GM18519 (cell line): ENCODE measurements at regions not wholly inside any gene's neighbourhood (a gene's known extent, or its start where the extent isn't known, plus 50 kb on each side); places are given as distances from the start of the nearest gene placed in this dataset.
A peak's percentile ranks its signal among the peaks of the same experiment; 100 is the strongest.

Experiments used
- ATAC-seq: cut with Tn5 transposase; IDR thresholded peaks from one replicate; pipeline ENCODE4 v1.9.1; 2021; ENCODE audit warnings: mild to moderate bottlenecking, moderate library complexity; ENCODE audit not compliant: unreplicated experiment, low FRiP score

DNA sequence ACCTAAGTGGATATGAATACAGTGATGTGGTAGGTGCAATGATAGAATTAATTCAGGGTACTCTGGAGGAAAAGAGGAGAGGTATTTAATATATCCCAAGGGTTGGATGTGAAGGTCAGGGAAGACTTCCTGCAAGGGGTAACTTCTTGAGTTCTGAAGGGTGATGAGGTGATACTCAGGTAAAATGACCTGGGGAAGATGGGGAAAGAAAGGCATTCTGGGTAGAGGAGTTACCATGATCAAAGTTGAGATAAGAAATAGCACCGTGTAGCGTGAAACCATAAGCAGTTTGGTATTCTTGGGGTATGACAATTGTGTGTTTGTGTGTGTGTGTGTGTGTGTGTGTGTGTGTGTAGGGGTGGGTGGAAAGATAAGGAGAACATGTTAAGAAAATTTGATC is 270.4 kb upstream of the LCORL start:
- ATAC-seq, result no peak

DNA sequence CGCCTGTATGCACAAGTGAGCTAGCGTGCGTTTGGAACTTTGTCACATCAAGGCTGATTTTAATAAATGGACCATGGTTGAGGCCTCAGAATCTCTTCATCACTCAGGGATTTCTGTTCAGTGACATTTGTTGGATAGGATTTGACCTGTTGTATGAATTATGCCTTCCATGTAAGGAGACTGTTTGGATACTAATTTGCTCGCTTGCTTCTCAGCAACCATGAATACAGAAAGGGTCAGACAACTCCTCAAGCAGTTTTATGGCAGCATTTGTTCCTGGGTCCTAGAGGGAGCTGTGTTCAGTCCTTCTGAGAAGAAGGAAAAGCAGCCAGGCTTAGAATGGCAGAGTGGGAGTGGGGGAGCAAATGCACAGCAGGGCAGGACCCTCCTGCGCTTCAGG is 269.7 kb upstream of the LCORL start:
- ATAC-seq, result no peak

DNA sequence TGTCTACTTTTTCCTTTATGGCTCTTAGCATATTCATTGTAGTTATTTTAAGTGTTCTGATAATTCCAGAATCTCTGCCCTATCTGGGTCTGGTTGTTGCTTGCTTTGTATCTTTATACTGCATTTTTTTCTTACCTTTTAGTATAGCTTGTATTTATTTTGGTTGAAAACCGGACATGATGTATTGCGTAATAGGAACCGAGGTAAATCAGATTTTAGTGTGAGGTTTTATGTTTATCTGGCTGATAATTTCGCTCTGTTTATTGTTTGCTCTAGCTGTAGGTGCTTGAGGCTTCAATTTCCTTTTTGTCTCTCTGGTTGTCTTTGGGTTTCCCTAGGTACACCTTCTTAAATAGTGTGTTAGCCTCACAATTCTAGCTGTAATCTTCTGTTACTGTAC is 263.8 kb upstream of the LCORL start:
- ATAC-seq, result no peak

DNA sequence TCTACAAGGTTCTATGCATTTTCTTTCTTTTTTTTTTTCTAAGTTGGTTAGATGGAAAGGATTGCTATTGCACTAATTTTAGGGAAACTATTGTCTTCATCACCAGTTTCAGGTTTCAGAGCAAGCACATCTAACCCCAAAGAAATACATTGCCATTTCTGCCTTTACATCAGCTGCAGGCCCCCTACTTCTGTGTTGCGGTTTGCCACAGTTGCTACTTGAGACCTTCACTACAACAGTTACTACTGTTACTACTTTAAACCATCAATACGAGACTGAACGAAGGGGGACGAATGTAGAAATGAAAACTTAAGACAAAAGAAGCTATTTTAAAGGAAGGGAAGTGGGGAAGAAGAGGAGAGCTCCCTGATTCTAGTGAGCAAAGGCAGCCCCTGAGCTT is 256.7 kb upstream of the LCORL start:
- ATAC-seq, result no peak

DNA sequence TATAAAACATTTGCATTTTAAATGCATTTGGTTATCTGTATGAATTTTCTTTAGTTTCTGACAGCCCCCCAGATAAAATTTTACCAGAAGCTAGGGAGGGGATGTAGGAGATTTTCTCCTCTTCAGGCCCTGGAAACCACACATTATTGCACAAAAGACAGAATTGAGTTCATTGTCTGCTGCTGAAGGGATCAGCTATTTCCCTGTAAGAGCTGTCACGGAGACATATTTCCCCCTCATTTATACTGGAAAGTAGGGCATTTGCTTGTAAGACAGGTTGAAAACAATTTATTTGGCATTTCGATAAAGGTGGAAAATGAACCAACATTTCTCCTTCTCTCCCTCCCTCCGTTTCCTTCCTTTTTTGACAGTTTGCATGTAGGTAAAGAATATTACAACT is 241.3 kb upstream of the LCORL start:
- ATAC-seq, result no peak

DNA sequence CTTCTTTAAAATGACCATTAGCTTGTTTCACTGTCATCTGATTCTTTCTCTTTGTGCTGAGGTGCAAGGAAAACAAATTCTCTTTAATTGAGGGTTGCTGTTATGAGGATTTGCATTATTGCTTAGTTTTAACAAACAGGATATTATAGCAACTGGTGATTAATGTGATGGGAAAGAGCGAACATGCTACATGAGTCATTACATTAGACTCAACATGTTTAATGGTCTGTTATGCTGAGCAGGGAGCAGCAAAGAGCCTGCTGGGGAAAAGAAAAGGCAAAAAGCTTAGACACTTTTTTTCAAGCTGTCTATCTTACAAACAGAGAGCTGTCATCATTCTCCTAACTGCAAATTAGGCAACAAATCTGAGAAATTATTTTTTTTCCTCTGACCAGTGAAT is 230.5 kb upstream of the LCORL start:
- no peak for ATAC-seq

DNA sequence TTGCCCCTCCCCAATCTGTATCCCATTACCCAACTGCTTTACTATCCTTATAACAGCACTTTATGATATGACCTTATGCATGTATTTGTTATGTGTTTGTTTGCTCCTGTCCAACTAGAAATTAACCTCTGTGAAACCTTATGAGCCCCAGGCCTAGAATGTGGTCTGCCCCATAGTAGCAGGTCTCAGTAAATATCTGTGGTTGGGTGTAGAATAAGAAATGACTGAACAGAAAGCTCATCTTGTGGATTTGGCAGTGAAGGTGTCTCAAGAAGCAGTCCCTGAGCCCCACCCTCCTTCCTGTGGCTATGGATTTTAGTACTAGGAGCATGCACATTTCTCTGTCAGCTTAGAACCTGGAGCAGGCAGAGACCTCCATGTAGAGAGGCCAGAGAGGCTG is 229.0 kb upstream of the LCORL start:
- ATAC-seq, result peak; percentile 55

DNA sequence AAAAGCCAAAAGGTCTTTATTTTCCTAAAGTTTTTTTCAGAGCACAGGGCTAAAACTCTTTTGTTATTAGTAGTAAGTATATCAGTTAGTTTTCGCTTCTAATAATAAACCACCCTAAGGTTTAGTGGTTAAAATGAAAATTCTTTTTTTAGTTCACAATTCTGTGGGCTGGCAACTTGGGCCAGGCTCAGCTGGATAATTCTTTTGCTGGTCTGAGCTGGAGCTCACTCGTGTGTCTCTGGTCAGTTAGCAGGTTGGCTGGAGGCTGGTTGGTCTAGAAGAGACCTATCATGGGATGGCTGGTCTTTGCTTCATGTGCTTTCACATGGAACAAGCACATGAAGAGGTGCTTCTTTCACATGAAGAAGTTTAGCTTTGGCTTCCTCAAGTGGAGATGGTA is 227.1 kb upstream of the LCORL start:
- ATAC-seq, result no peak

DNA sequence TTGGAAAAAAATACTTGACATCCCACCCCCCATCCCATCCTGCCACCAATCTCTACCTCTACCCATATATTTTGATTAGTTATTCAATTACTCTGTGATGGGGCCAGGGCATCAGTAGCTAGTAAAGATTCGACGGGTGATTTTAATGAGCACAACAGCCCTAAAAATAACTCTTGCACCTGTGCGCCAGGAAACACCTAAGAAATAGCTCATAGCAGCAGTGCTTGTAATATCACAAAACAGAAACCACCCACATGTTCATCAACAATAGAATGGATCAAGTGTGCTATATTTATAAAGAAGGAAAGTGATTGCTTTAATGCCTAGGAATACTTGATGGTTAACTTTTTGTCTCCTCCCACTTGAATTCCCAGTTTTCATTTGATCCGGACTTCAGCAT is 225.6 kb upstream of the LCORL start:
- ATAC-seq, result peak; percentile 29

DNA sequence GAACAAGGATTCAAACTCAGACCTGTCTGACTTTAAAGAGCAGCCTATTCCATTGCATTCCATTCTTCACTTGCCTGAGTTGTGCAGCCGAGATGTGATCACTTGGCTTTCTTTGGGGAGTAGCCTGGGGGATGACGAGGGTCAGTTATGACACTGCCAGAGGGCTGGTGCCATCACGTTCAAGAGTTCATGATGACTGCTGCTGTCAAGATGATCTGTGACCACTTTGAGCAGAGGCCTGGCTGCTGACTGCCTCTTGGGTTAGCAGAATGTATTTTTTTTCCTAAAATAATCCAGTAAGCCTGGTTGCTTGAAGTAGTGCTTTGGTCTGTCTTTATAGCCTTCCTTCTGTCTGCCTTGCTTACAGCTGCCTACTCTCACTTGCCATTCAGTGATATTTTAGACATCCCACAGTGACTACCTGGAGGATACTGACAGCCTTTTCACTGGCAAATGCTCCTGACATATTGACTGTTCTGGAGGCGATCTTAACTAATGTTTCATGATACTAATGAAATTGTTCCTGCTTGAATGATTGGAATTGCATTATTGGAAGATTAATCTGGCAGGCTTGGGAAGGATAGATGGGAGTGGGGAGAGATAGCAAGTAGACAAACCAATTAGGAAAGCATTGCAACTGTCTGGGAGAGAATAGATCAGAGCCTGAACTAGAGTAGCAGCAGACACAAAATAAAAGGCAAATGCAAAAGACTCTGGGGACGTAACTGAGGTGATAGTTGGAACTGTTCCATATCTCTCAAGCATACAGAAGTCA is 221.6 kb upstream of the LCORL start:
- no peak for ATAC-seq

DNA sequence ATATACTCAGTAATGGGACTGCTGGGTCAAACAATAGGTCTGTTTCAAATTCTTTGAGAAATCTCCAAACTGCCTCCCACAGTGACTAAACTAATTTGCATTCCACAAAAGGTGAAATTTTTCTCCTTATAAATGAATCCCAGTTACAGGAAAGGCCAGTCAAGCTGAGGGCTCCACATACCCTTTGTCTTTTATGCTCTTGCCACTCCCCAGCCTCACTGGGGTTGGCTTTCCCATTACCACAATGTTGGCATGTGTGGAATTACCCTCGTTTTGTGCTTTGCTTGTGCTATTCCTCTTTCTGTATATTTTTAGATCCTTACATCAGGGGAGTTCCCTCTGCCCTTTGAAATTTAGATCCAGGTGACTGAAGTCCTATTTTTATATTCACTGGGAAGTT is 220.2 kb upstream of the LCORL start:
- no peak for ATAC-seq

DNA sequence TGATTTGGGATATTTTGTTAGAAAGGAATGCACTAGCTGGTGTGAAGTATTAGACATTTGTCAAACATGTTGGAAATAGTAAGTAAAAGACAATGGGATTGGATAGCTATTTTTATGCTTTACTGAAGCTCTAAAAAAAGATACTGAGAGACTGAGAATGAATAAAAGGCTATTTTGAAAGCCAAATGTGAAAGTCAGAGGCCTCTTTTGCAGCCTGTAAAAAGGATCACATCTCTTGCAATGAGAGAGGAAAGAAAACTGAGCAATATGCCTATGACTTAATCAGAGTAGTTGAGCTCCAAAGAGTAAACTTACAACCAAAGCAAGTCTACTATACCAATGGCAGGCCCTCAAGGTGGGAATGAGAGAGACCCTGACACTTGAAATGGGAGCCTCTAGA is 212.6 kb upstream of the LCORL start:
- peak; percentile 60 for ATAC-seq

DNA sequence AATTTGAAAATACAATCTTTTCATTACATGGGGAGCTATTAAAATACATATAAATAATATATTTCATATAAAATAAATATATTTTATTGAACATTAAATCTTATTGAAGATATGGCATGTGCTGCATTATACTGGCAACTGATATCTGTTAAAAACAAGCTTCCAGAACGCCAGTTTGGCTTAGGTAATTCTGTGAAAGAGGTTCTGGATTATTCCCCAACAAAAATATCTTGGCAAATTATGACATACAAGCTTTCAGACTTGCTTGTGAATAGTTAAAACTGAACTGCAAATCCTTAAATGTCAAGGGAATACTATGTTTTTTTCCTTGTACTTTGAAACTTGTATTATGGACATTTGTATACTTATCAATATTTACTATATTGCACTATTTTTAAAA is 210.2 kb upstream of the LCORL start:
- ATAC-seq, result no peak

DNA sequence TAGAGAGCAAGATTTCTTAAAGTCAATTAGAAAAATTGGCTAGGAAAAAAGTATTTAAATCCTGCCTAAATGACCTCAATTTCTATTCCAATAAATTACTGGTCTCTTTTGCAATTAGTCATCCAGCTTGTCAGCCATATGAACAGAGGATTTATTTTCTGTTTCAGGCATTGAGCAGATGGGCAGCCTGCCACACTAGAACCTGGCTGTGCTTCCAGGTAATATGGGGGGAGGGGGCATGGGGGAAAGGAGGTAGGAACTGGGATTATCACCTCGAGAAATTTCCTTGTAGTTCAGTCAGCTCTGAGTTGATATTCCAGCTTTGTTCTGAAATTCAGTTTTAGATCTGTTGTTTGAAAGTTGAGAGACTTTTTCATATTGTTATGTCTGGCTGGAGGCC is 206.3 kb upstream of the LCORL start:
- no peak for ATAC-seq

DNA sequence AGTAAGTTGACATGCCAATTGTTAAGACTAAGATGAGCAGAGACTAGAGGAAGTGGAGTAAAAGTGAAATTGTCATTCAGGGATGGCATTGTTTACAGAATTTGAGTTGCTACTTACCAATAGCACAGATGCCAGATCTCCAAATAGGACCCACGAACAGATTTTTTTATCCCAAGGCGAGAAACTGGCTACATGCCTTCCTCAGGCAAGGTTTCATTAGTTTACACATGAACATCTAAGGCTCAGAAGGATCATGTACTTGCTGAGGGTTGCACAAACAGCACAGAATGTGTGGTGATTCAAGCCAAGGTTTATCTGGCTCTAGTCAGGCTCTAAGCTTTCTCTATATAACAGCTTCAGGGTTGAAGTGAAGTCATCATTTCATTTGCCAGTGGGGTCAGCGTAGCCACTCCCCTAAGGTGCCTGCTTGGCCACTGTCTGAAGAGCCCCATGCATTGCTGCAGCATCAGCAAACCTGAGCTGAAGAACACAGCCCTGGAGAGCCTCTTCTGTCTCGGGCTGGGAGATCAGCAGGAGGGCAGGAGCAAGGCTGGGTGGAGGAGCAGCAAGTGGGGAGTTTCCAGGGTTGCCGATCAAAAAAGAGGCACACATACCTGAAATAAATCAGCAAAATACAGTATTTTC is 193.0 kb upstream of the LCORL start:
- ATAC-seq, result peak; percentile 41

DNA sequence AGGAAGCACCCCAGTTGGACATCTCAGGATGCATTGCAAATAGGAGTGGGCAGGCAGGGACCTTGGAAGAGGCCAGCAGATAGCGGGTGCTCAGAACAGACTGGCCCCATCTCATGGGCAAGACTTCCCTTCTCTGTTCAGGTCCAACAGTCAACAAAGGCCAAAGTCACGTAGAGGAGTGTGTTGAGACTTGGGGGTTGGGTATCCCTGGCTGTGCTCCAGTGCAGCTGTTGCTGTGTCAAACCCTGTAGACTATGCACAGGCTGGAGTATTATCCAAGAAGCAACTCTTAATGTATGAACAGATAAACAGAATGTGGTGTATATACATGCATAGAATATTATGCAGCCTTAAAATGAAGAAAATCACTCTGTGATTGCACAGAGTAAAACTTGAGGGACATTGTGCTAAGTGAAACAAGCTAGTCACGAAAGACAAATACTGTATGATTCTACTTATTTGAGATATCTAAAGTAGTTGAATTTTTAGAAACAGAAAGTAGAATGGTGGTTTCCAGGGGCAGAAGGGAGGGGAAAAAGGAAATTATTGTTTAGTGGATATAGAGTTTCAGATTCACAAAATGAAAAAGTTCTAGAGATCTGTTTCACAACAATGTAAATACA is 192.1 kb upstream of the LCORL start:
- ATAC-seq, result peak; percentile 33

DNA sequence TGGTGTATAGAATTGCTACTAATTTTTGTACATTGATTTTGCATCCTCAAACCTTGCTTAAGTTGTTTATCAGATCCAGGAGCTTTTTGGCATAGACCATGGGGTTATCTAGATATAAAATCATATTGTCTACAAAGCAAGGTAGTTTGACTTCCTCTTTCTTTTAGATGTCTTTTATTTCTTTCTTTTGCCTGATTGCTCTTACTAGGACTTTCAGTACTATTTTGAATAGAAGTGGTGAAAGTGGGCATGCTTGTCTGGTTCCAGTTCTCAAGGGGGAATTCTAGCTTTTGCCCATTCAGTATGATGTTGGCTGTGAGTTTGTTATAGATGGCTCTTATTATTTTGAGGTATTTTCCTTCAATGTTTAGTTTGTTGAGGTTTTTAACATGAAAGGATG is 187.9 kb upstream of the LCORL start:
- ATAC-seq, result peak; percentile 85

DNA sequence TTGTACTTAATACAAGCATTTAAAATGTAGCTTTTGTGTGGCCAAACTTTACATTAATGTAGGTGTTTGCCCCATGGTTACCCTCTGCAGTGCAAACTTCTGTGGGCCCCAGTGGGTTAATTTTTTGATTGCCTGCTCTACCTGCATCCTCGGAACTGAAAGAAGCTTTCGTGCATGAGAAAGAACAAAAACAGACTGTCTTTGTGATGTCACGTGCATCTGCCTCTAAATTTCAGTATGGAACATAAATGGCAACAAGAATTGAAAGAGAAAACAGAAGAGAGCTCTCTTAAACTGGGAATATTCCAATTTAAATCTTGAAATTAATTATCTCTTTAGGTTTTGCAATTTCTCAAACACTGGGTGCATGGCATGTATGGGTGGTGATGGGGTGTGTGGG is 182.4 kb upstream of the LCORL start:
- no peak for ATAC-seq

DNA sequence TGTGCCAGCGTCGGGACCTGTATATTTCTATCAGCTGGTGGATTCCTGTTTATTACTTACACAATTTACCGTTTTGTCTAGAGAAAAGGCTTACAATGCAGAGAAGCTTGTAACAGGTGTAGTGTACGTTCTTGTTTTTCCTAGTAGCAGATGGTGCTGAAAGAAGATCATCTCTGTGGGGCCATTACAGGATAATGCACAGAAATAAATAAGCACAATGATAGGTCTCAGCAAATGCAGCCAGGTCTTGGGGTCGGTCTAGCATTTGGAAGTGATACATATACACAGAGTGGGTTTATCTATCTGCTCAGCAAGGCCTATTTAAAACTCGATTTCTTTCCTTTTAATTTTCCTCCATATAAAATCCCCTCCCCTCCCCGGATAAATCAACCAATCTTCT is 180.9 kb upstream of the LCORL start:
- ATAC-seq, result no peak

DNA sequence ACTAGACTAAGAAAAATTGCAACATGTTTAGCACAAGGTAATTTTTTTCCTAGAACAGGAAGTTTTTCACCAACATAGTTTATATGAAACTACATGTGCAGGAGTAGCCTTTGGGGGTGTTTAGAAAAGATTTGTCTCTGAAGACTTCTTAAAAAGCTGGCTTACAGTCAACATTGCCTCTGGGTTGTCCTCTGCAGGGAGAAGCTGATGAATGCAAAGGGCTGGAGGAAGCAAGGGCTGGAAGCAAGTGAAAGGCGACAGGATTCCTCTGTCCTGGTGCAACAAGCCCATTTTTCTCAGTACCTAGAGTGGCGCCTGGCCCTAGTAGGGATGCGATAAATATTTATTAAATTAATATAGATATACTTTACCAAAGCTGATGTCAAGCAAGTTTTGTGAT is 180.3 kb upstream of the LCORL start:
- ATAC-seq, result no peak

DNA sequence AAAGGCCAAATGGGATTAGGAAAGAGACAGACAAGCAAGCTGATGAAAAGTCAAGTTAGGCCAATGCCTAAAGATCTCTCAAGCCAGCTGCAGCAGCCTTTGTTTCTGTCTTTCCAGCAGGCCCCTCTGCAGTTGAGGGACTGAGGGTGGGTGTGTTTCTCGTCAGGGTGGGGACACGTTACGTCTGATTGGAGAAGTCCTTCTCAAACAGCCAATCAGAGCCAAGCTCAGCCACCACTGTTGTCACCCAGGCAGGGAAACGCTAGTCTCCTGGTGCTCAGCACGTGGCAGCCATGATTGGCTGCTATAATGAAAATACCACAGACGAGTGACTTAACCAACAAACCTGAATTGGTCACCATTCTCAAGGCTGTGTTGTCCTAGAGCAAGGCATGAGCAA is 177.1 kb upstream of the LCORL start:
- no peak for ATAC-seq

DNA sequence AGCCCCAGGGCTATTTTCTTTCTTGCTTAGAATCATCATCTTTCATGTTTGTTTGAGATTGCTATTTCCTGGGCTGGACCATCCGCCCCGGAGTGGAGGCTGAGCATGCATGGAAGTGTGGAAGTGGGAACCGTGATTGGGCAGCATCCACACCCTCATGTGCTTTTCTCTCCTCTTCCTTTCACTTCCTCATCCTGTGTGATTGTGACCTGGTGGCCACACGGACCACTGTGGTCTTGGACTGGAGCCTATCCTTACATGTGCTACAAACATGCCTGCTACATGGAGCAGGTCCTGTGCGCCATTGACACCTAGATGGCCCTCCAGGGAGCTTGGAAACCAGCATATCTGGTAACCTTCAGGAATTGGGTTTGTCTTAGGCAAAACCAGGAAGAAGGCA is 175.9 kb upstream of the LCORL start:
- no peak for ATAC-seq
